Erythroblast (primary cell): ENCODE measurements at regions not wholly inside any gene's neighbourhood (a gene's known extent, or its start where the extent isn't known, plus 50 kb on each side); places are given as distances from the start of the nearest gene placed in this dataset.

ENCODE experiments used
- DNase-seq, 2 experiments: peaks; one replicate each; lab custom pipeline; 2025; lab: John Stamatoyannopoulos, UW
- GATA1 ChIP-seq: IDR thresholded peaks from 2 replicates; pipeline ENCODE4 v1.6.1; 2011; ENCODE audit warnings: low read depth, mild to moderate bottlenecking, control low read depth, low read length, moderate library complexity
- POLR2A ChIP-seq: IDR thresholded peaks from 2 replicates; pipeline ENCODE4 v1.6.1; 2011; ENCODE audit warnings: mild to moderate bottlenecking, low read length

DNA sequence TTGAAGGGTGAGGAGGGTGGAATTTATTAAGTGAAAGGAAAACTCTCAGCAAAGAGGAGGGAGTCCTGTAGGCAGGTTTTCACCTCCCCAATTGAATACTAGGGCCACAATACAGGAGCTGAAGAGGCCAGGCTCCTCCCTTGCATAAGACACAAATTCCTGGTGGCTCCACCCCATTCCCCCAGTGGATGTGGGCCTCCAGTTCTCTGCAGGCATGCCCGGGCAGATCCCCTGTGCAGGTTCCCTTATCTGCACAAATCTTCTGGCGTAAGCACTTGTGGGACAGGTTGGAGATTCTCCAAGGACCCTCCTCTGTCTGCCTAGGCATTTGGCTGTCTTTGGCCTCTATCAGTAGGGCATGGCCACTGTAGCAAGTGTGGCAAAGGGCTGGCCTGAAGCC is 847.1 kb upstream of the MBL2 start:
- TF ChIP-seq POLR2A (no peak), GATA1 (no peak)
- peak; percentile 0 to 10 for DNase-seq

GRCh38 chr10:53607691-53608090 is 835.1 kb upstream of the MBL2 start:
- TF ChIP-seq POLR2A: no peak
- no peak for TF ChIP-seq GATA1
- DNase-seq: no peak

DNA sequence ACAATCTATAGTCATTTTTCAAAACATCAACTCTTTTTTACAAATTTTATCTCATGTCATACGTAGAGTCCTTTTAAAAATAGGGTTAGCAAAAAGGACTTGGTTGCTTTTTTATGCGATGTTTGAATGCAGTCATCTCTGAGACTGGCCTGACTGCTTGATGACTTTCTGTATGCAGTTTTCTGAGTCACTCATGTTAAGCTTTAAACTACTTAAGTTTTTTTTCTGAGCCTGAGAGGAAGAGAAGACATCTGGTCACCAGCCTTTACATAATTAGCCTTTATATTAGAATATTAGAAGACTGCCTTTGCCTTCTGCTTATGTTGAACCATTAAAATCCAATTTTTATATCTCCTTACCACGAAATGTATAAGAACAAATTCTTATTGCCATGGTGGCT is 834.4 kb upstream of the MBL2 start:
- TF ChIP-seq GATA1 (no peak), POLR2A (no peak)
- no peak for DNase-seq

DNA sequence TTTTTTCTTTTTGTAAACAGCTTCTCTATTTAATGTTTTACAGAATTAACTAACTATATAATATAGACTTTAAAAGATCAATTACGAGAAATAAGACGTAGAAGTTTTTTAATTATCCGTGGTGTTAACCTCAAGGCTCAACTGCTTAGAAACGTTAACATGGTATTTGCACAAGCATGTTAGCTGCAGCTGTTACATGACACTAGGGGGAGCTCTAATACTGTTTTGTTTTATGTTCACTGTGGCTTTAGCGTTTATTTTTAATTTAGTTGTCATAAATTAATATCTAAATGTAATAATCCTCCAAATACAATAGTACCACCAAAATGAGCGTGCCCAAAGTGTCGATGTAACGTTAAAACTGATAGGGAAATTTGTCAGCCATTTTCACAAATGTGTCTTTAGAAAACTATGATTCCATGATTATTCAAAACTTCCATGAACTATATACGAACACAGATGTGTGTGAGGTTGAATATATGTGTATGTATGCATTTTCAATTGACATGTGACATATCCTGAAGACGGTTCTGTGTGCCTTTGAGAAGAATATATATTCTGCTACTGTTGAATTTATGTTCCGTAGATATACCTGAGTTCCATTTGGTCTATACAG is 828.8 kb upstream of the MBL2 start:
- TF ChIP-seq GATA1 (no peak), POLR2A (no peak)
- peak; percentile 40 to 58 for DNase-seq

- DNase-seq: no peak
- TF ChIP-seq POLR2A (no peak), GATA1 (no peak)
Observed at GRCh38 chr10:53598914-53599313, 826.3 kb upstream of the MBL2 start.

DNA sequence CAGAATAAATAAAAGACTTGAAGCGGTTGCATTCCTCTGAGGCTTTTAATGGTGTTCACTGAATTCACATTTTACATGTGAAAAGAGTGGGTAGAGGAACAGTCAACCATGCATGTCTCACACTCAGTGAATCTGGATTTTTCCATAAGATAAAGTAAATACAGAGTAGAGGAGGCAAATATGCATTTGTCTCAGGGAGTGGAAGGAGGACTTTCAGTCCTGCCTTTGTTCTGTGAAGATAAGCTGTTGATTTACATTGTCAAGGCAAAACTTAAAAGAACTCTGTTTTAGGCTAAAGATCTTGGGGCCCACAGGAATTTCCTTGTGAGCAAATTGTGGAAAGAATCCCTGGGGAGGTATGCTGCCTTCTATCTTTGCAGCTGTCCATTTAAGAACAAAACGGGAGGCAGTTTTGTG is 825.3 kb upstream of the MBL2 start:
- no peak for TF ChIP-seq POLR2A
- no peak for TF ChIP-seq GATA1

DNA sequence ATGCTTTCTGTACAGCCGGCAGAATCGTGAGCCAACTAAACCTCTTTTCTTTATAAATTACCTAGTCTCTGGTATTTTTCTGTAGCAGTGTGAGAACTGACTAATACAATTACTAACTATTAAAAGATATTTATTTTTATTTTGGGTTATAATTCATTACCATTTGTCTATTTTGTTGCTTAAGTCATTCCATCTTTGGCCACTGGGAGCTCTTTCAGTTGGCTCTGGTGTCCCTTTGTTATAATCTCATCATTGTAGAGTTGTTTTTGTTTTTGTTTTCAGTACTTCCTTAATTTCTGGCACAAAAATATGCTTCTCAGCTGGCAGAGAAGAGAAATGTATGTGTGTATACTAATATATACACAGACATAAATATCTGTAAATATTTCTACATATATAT is 807.9 kb upstream of the MBL2 start:
- TF ChIP-seq GATA1 (no peak), POLR2A (no peak)
- DNase-seq: no peak

More for the DNA sequence above, 825.3 kb upstream of the MBL2 start:
- DNase-seq: no peak

DNA sequence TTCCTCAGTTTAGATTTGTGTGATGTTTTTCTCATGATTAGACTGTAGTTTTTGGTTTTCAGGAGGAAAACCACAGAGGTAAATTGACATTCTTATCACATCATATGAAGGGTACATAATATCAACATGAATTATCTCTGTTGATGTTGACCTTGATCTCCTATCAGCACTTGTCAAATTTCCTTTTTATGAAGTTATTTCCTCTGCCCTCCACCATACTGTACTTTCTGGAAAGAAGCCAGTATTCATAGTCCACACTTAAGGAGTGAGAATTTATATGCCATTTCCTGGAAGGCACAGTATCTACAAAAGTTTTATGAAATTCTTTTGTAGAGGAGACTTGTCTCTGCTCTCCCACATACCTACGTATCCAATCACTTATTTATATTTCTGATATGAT is 807.2 kb upstream of the MBL2 start:
- no peak for TF ChIP-seq POLR2A
- no peak for TF ChIP-seq GATA1
- no peak for DNase-seq

DNA sequence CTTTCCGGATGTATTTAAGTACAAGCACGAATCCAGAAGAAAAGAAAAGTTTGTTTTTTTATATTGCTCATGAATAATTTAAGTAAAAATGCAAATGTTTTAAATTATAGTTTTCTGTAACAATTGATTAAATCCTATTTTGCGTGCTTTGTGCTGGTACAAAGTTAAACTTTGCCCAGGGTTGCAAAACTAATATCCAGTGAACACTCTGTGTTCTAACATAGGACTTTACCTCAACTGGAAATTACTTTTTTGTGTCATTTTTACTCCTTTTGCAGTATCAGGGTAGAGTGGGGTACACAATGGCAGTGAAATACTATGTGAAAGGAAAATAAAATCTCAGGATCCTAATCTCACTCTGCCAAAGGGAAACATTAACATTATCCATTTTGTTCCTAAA is 801.4 kb upstream of the MBL2 start:
- TF ChIP-seq POLR2A (no peak), GATA1 (no peak)
- DNase-seq: no peak

GRCh38 chr10:53573498-53573897 is 800.9 kb upstream of the MBL2 start:
- no peak for DNase-seq

GRCh38 chr10:53572799-53573198 is 800.2 kb upstream of the MBL2 start:
- TF ChIP-seq POLR2A (no peak), GATA1 (no peak)
- DNase-seq: no peak

More at GRCh38 chr10:53573498-53573897, 800.9 kb upstream of the MBL2 start:
- no peak for TF ChIP-seq POLR2A
- no peak for TF ChIP-seq GATA1

GRCh38 chr10:53570221-53570620 is 797.6 kb upstream of the MBL2 start:
- DNase-seq: no peak
- TF ChIP-seq GATA1 (no peak), POLR2A (no peak)

- TF ChIP-seq GATA1 (no peak), POLR2A (no peak)
- DNase-seq: no peak
Observed at GRCh38 chr10:53569455-53569854, 796.9 kb upstream of the MBL2 start.

- no peak for TF ChIP-seq GATA1
- no peak for TF ChIP-seq POLR2A
- DNase-seq: no peak
Observed at GRCh38 chr10:53548664-53549063, 776.1 kb upstream of the MBL2 start.

- DNase-seq: no peak
- no peak for TF ChIP-seq POLR2A
- TF ChIP-seq GATA1: no peak
Observed at GRCh38 chr10:53547364-53547763, 774.8 kb upstream of the MBL2 start.

DNA sequence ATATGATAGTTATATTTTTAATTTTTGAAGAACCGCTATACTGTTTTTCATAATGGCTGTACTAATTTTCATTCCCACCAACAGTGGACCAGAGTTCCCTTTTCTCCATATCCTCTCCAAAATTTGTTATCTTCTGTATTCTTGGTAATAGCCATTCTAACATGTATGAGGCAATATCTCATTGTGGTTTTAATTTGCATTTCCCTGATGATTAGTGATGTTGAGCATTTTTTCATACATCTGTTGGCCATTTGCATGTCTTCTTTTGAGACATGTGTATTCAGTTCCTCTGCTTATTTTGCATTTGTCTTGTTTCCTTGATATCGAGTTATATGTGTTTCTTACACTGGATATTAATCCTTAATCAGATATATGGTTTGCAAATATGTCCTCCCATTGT is 770.8 kb upstream of the MBL2 start:
- no peak for DNase-seq
- no peak for TF ChIP-seq GATA1
- TF ChIP-seq POLR2A: no peak
